Astrocyte (in vitro differentiated cells and primary cell): ENCODE measurements at regions not wholly inside any gene's neighbourhood (a gene's known extent, or its start where the extent isn't known, plus 50 kb on each side); places are given as distances from the start of the nearest gene placed in this dataset.

Experiments used
- EZH2 ChIP-seq: IDR thresholded peaks from 2 replicates; pipeline ENCODE4 v1.6.1; 2012; ENCODE audit warnings: mild to moderate bottlenecking, low read length, inconsistent platforms; ENCODE audit not compliant: insufficient read depth
- TF ChIP-seq, protein P1 (sequence below): IDR thresholded peaks from 2 replicates; pipeline ENCODE4 v1.5.1; 2011; ENCODE audit warnings: low read depth, mild to moderate bottlenecking, inconsistent platforms, low read length, moderate library complexity; ENCODE audit not compliant: insufficient read depth

DNA sequence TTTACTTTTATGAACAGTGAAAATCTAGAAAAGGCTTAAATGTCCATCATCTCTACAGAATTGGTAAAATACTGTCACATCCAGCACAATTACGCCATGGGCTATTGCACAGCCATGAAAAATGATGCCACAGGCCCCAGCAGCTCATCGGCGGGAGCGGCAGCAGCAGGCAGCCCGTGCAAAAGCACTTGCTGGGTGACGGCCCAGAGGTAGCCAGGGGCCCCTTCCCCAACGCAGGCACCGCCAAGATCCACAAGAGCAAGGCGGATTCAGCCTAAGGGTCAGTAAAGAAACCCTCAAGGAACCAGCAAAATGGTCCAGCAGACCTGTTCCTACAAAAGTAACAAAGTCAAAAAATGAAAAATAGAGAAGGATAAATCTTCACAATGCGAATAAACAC lies 272.7 kb downstream of the AGTPBP1 start:
- TF ChIP-seq, protein P1, sequence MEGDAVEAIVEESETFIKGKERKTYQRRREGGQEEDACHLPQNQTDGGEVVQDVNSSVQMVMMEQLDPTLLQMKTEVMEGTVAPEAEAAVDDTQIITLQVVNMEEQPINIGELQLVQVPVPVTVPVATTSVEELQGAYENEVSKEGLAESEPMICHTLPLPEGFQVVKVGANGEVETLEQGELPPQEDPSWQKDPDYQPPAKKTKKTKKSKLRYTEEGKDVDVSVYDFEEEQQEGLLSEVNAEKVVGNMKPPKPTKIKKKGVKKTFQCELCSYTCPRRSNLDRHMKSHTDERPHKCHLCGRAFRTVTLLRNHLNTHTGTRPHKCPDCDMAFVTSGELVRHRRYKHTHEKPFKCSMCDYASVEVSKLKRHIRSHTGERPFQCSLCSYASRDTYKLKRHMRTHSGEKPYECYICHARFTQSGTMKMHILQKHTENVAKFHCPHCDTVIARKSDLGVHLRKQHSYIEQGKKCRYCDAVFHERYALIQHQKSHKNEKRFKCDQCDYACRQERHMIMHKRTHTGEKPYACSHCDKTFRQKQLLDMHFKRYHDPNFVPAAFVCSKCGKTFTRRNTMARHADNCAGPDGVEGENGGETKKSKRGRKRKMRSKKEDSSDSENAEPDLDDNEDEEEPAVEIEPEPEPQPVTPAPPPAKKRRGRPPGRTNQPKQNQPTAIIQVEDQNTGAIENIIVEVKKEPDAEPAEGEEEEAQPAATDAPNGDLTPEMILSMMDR: no peak
- no peak for TF ChIP-seq EZH2
